OCI-LY1 (cell line): ENCODE measurements at regions not wholly inside any gene's neighbourhood (a gene's known extent, or its start where the extent isn't known, plus 50 kb on each side); places are given as distances from the start of the nearest gene placed in this dataset.

Source experiments
- CTCF ChIP-seq: fragments of 200-600 bp; sonication (generic), shearing (Covaris generic); IDR thresholded peaks from 2 replicates; pipeline ENCODE4 v1.5.1; 2017; ENCODE audit warnings: mild to moderate bottlenecking, antibody characterized with exemption, low read length, moderate library complexity, mixed read lengths
- EZH2 ChIP-seq: fragments of 200-600 bp; sonication (generic), shearing (Covaris generic); IDR thresholded peaks from 2 replicates; pipeline ENCODE4 v1.8.0; 2017; ENCODE audit warnings: borderline replicate concordance, mixed run types, mild to moderate bottlenecking, antibody characterized with exemption, low read length, moderate library complexity, mixed read lengths

GRCh38 chr10:44619521-44619920, 234.6 kb upstream of the CXCL12 start:
- TF ChIP-seq CTCF, result no peak
- TF ChIP-seq EZH2, result no peak
